ENCODE measurements at regions not wholly inside any gene's neighbourhood (a gene's known extent, or its start where the extent isn't known, plus 50 kb on each side); places are given as distances from the start of the nearest gene placed in this dataset.

- ATAC-seq (ENCODE audit: low FRiP score) (no peak), DNase-seq (ENCODE audit: low spot score) (no peak)
- no peak for TF ChIP-seq CTCF (IDR thresholded peaks at IDR 0.05)
Measured at GRCh38 chr2:18401471-18401870, 159.0 kb downstream of the RDH14 start.

GRCh38 chr2:18399601-18400000, 160.9 kb downstream of the RDH14 start:
- DNase-seq (ENCODE audit: low spot score) (no peak), ATAC-seq (ENCODE audit: low FRiP score) (no peak)
- no peak for TF ChIP-seq CTCF (IDR thresholded peaks at IDR 0.05)

GRCh38 chr2:18398833-18399232, 161.6 kb downstream of the RDH14 start:
- DNase-seq (ENCODE audit: low spot score): no peak
- no peak for ATAC-seq (ENCODE audit: low FRiP score)
- no peak for TF ChIP-seq CTCF (IDR thresholded peaks at IDR 0.05)

- TF ChIP-seq CTCF (IDR thresholded peaks at IDR 0.05): no peak
- ATAC-seq (ENCODE audit: low FRiP score): peak; percentile 85
- no peak for DNase-seq (ENCODE audit: low spot score)
Measured at GRCh38 chr2:18396329-18397010, 164.0 kb downstream of the RDH14 start.

- no peak for TF ChIP-seq CTCF (IDR thresholded peaks at IDR 0.05)
- DNase-seq (ENCODE audit: low spot score): no peak
- no peak for ATAC-seq (ENCODE audit: low FRiP score)
Measured at GRCh38 chr2:18395555-18395954, 164.9 kb downstream of the RDH14 start.

GRCh38 chr2:18387441-18388206, 172.8 kb downstream of the RDH14 start:
- TF ChIP-seq CTCF (IDR thresholded peaks at IDR 0.05): peak in 2 of 3 donors; percentile 51 to 79
- peak; percentile 84 for DNase-seq (ENCODE audit: low spot score)
- ATAC-seq (ENCODE audit: low FRiP score): peak; percentile 90

GRCh38 chr2:18384242-18384641, 176.2 kb downstream of the RDH14 start:
- ATAC-seq (ENCODE audit: low FRiP score) (no peak), DNase-seq (ENCODE audit: low spot score) (no peak)
- no peak for TF ChIP-seq CTCF (IDR thresholded peaks at IDR 0.05)
